GM21447 (cell line): ENCODE measurements at regions not wholly inside any gene's neighbourhood (a gene's known extent, or its start where the extent isn't known, plus 50 kb on each side); places are given as distances from the start of the nearest gene placed in this dataset.
"Not testable (repeated sequence)": the region's sequence is repeated elsewhere in the genome, so short reads cannot be mapped to it uniquely, and the experiment has no call there.

Source experiments
- ATAC-seq: cut with Tn5 transposase; IDR thresholded peaks from one replicate; pipeline ENCODE4 v1.9.1; 2021; ENCODE audit not compliant: unreplicated experiment

GRCh38 chr5:92946546-92946945, 634.5 kb downstream of the NR2F1-AS1 start:
- no peak for ATAC-seq

- no peak for ATAC-seq
Observed at GRCh38 chr5:92945605-92946097, 635.4 kb downstream of the NR2F1-AS1 start.

- no peak for ATAC-seq
Observed at GRCh38 chr5:92944903-92945604, 636.0 kb downstream of the NR2F1-AS1 start.

- no peak for ATAC-seq
Observed at GRCh38 chr5:92944337-92944736, 636.7 kb downstream of the NR2F1-AS1 start.

GRCh38 chr5:92942762-92943161, 638.3 kb downstream of the NR2F1-AS1 start:
- no peak for ATAC-seq

GRCh38 chr5:92941806-92942205, 639.2 kb downstream of the NR2F1-AS1 start:
- ATAC-seq = no peak

GRCh38 chr5:92939428-92939827, 641.6 kb downstream of the NR2F1-AS1 start:
- ATAC-seq = no peak

- ATAC-seq = not testable (repeated sequence)
Observed at GRCh38 chr5:92937396-92937795, 643.6 kb downstream of the NR2F1-AS1 start.

- no peak for ATAC-seq
Observed at GRCh38 chr5:92930057-92930456, 651.0 kb downstream of the NR2F1-AS1 start.

- ATAC-seq = no peak
Observed at GRCh38 chr5:92927291-92927778, 653.7 kb downstream of the NR2F1-AS1 start.

GRCh38 chr5:92923885-92924284, 657.1 kb downstream of the NR2F1-AS1 start:
- ATAC-seq = no peak

GRCh38 chr5:92922231-92922967, 658.6 kb downstream of the NR2F1-AS1 start:
- no peak for ATAC-seq

- ATAC-seq = no peak
Observed at GRCh38 chr5:92917044-92917443, 664.0 kb downstream of the NR2F1-AS1 start.

GRCh38 chr5:92916036-92916435, 665.0 kb downstream of the NR2F1-AS1 start:
- ATAC-seq = no peak

- no peak for ATAC-seq
Observed at GRCh38 chr5:92912283-92912682, 668.7 kb downstream of the NR2F1-AS1 start.

- no peak for ATAC-seq
Observed at GRCh38 chr5:92911851-92912250, 669.2 kb downstream of the NR2F1-AS1 start.

GRCh38 chr5:92911293-92911692, 669.7 kb downstream of the NR2F1-AS1 start:
- ATAC-seq = no peak

GRCh38 chr5:92909602-92909962, 671.4 kb downstream of the NR2F1-AS1 start:
- ATAC-seq = no peak

GRCh38 chr5:92908952-92909601, 671.9 kb downstream of the NR2F1-AS1 start:
- ATAC-seq = no peak

GRCh38 chr5:92907938-92908606, 672.9 kb downstream of the NR2F1-AS1 start:
- ATAC-seq = peak; percentile 61

- ATAC-seq = no peak
Observed at GRCh38 chr5:92906798-92907376, 674.1 kb downstream of the NR2F1-AS1 start.
